Islet of Langerhans (tissue), 1 donor: ENCODE measurements at regions not wholly inside any gene's neighbourhood (a gene's known extent, or its start where the extent isn't known, plus 50 kb on each side); places are given as distances from the start of the nearest gene placed in this dataset.
"Not testable (repeated sequence)": the region's sequence is repeated elsewhere in the genome, so short reads cannot be mapped to it uniquely, and the experiment has no call there.

ENCODE experiments used
- FAIRE-seq: peaks from one replicate; lab custom pipeline; 2011; peaks lifted over from hg19 to GRCh38; lab: Jason Lieb, UNC

DNA sequence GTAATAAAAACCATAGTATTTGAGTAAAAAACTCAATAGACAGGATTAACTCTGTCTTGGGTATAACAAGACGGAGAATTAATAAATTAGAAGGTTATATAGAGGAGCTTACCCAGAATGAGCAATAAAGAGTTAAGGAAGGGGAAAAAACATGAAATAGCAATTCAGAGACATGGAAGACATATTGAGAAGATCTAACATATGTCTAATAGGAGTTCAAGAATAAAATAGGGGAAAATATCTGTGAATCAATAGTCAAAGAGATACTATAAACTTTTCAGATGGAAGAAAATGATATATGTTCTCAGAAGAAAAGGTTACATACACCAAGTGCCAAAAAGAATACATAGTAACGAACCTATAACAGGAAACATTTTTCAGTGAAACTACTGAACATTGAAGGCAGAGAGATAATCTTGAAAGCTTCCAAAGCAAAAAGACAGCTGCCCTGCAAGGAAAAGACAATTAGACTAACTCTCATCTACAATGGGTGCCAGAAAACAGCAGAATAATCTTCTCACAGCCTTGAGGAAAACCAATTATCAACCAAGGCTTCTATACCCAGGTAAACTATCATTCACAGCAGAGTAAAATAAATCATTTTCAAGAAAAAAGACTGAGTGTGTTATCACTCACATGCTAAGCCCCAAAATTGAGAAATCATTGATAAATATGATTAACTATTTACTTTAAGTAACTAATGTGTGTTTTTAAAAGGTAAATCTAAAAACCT, 106.0 kb downstream of the ENC1 start:
- no peak for FAIRE-seq

DNA sequence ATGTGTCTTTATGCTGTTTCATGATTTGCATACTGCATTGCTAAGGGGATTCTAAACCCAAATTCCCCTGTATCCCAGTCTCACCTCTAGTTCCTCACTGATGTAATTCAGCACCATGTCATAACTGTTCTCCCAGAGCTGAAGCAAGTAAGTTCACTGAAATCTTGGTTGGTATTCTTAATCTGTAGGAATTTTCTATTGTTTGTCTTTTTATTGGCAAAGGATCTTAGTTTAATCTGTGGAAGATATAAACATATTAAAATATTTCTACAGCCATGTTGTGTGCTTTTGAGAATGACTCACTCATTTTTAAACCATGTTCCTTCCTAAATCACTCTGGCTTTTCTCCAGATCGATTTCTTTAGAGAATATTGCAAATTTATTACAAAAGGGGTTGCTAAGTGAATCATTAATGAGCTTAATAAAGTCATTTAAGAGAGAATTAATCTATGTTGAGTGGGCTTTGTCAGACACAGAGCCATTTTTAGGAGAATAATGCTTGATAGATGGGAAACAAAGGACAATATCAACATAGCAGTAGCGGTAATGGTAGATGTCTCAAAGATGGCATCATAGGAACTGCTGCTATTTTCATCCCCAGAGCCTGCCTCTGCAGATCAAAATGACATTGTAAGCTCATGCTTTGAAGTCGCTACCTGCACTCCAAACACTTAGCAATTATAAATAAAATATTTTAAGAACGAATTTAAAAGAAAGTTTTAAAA, 110.0 kb downstream of the ENC1 start:
- FAIRE-seq = no peak

DNA sequence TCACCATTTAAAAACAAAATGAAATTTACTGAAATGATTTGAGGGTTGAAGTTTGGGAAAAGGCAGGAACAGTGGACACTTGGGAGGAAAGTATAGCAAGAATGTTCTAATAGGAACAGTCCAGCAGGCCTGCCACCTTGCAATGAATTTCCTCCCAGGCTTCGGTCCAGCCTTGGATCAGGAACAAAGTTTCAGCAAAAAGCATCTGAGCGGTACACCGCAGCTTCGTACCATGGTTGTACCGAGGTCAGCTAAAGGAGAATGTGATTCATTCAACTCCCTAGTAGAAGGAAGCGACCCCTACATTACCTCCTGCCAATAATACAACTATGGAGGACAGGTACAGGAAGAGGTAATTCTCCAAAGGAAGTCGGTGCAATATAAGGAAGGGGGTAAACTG, 111.4 kb downstream of the ENC1 start:
- FAIRE-seq = no peak

DNA sequence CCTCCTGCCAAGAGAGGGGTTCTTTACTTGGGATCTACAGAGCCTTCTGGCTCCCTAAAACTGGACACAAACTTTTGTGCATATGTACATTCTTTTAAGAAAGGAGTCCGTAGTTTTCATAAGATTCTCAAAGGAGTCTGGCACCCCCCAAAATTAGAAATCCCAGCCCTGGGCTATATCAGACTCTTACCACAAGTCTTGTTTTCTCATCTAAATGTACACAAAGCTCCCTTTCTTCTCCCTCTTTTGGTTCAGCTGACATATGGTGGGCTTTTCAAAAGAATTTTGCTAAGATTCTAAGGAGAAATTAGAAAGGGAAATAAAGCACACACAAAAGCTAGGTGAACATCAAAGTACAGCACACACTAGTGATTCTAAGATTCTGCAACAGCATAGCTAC, 114.4 kb downstream of the ENC1 start:
- no peak for FAIRE-seq

DNA sequence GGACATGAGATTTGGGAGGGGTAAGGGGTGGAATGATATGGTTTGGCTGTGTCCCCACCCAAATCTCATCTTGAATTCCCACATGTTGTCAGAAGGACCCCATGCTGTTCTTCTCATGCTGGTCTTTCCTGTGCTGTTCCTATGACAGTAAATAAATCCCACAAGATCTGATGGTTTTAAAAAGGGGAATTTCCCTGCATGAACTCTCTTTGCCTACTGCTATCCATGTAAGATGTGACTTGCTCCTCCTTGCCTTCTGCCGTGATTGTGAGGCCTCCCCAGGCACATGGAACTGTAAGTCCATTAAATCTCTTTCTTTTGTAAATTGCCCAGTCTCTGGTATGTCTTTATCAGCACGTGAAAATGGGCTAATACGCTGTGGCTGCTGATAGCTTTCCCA, 115.8 kb downstream of the ENC1 start:
- not testable (repeated sequence) for FAIRE-seq

DNA sequence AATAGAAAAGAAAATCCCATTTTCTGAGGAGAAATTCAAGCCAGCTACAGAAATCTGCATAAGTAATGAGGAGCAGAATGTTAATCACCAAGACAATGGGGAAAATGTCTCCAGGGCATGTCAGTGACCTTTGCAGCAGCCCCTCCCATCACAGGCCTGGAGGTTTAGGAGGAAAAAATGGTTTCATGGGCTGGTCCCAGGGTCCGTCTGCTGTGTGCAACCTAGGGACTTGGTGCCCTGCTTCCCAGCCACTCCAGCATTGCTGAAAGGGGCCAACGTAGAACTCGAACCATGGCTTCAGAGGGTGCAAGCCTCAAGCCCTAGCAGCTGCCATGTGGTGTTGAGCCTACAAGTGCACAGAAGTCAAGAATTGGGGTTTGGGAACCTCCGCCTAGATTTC, 116.8 kb downstream of the ENC1 start:
- FAIRE-seq = not testable (repeated sequence)

DNA sequence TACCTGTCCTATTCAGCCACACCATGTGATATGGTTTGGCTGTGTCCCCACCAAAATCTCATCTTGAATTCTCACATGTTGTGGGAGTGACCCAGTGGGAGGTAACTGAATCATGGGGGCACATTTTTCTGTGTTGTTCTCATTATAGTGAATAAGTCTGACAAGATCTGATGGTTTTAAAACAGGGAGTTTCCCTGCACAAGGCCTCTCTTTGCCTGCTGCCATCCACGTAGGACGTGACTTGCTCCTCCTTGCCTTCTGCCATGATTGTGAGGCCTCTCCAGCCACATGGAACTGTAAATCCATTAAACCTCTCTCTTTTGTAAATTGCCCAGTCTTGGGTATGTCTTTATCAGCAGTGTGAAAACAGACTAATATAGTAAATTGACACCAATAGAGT, 117.7 kb downstream of the ENC1 start:
- FAIRE-seq = not testable (repeated sequence)

DNA sequence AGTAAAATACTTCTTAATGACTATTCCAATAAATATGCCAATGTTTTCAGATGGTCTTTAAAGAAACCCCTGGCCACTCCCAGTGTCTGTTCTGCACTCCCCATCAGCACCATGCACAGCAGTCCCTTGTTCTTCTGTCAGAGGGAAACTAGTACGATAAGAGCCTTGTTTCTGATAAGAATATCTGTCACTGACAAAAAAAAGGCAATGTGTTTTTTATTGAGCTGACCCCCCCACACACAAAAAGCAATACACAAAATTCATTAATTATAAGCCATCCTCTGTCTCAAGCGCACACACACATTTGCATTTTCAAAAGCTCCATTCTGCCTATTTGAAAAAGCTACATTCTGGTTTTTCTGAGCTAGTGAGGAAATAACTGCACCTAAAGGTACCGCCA, 119.1 kb downstream of the ENC1 start:
- no peak for FAIRE-seq

DNA sequence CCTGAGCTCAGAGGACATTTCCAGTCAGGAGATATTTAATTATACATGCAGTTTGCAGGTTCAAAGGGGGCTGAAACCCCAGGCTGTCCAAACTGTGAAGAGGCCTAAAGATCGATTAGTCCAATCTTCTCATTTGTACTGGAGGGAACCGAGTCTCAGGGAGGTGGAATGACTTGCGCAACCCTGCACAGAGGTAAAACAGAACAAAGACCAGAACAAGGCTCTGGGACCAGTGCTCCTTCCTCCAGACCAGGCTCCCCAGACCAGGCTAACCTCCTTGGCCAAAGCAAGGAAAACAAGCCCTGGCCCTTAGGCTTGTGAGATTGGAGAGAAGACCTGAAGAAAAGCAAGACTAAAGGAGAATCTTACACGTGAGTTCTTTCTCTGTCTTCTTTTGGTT, 120.8 kb downstream of the ENC1 start:
- FAIRE-seq = no peak

DNA sequence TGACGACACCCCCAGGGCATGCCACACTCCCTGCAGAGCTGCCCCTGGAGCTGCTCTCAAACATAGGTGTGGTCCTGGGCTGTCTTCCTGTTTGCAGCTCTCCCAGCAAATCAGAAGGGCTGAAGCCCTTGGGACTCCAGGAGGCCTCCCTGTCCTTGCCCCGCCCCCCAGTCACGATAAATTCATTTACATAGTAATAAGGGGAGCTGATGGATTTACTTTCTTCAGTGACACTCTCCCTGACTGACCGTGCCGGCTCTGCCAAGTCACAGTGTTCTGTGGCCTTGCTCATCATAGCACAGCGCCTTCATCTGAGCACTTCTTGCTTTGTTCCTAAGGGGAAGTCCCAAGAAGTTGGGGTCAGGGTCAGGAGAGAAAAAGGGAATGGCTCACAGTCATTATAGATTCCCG, 121.4 kb downstream of the ENC1 start:
- no peak for FAIRE-seq

DNA sequence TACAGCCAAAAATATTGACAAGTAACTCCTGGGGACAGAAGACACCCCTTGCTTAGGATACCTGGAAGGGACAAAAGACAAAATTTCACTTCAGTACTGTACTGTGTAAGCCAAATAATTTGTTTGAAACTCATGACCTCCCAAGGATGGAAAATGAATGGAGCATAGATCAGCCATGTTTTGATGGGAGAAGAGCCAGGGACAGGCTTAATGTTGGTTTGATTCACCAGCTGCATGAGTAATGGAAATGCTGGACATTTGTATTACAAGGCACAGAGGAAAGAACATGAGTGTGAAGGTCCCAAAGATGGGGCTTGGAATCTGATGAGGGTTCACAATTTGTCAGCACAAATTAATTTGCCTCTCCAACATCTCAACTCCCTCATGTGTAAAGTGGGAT, 122.8 kb downstream of the ENC1 start:
- FAIRE-seq = no peak

DNA sequence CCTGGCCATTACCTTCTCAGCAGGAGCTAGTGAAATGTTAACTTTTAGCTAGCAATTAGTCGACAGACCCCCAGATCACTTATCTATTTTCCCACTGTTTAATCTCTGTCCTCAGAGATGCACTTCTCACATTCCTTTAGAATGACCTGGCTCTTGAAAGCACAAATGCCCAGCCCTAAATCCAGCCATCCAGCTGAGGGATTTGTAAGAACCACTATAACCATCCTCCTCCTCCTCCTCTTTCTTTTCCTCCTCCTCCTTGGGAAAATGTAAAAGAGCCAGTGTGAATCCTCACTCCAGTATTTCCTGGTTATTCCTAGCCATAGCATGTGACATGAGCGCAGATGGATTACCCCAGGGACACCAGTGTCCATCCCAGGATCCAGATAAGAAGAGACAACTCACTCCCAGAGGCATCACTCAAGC, 124.3 kb downstream of the ENC1 start:
- FAIRE-seq = no peak

DNA sequence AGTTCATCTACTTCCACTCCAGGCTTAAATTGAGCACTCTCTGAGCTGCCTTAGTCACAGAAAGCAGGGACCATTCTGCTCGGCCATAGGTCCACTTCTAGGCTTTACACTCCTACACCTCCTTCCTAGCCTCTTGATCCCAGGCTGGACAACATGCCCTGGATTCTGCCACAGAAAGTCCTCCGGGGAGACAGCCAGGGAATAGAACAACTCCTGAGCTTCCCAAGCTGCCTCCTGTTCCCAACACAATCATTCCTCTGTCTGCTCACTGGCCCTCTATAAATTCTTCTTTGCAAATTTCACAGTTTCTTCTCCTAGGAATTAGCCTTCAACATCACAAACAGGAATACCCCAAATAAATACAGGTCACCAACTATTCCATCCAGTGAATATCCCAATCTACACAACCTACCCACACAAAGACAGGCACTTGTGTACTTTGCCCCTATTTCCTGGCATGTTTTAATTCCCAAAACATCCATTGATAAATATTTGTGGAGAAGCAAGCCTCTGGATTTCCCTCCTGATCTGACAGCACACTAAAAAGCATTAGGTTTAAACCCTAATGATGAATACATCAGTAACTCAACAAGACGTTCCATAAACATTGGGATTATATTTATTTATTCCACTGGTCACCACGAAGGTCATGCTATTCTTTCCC, 125.5 kb downstream of the ENC1 start:
- FAIRE-seq = no peak

DNA sequence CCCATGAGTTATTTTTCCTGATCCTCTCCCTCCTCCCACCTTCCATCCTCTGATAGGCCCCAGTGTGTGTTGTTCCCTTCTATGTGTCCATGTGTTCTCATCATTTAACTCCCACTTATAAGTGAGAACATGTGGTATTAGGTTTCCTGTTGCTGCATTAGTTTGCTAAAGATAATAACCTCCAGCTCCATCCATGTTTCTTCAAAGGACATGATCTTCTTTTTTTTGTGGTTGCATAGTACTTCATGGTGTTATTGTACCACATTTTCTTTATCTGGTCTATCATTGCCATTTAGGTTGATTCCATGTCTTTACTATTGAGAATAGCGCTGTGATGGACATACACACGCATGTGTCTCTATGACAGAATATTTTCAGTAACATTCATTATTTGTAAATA, 128.8 kb downstream of the ENC1 start:
- not testable (repeated sequence) for FAIRE-seq

DNA sequence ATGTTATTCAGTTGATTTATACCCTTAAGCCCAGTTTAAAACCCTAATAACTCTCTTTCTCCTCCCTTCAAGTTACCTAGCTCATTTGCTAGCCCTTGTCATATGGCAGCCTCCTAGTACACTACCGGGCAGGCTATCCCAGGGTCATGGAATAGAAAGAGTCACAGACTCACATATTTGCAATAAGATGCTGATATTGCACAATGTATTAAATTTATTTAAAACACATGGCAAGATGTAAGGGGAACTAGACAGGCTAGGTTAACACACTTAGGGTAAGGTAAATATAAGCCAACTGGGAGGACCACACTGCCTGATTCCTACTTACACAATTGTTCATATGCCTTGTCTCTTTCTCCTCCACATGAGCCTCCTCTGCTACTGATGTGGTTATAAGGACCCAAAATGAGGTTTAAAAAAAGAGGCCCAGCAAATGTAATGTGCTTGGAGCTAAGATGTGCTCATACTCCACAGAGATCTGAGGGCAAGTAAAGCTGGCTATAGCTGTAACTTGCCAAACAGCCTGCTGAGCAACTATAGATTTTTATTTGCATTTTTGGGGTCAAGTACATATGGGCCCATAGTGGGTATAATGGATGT, 130.0 kb downstream of the ENC1 start:
- no peak for FAIRE-seq

DNA sequence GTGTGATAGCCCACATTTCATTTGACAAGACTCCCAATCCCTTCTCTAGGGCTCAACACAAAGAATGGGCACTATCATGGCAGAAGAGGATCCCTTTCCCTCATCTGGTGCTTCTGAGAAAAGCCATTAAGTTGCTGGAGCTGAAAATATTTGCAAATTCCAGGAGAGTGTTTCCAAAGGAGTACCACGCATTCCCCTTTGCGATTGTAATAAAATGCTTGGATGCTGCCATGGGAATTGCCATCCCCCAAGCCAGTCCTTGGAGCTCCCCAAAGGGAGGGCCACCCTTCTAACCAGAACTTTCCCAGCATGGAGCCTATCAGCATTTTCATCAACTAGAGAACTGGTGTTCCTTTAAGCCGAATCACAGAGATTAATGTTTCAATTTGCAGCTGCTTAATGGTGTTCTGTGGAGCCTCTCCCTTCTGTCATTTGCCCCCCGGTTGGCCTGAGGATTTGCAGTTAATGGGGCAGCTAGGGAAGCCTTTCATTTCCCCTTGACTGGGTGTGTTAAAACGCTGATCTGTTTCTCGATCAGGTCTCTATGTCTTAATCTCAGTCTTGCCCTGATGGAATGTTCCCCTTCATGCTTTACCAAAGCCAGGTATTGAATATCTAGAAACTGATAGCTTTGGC, 133.0 kb downstream of the ENC1 start:
- no peak for FAIRE-seq

DNA sequence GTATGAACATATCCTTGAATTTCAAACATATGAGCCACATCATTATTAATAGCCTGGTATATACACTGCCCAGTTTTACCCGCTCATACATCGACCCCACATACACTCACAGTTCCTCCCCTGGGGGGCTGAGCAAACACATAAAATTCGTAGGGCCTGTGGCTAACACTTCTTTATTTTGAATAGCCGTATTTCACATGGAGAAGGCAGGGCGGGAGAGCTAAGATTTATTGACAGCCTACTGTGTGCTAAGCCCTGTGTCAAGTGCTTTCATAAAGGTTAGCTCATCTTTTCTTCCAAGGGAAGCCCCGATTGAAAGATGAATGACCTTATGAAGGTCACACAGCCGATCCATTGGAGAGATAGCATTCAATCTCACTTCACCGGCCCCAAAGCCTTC, 134.4 kb downstream of the ENC1 start:
- no peak for FAIRE-seq

DNA sequence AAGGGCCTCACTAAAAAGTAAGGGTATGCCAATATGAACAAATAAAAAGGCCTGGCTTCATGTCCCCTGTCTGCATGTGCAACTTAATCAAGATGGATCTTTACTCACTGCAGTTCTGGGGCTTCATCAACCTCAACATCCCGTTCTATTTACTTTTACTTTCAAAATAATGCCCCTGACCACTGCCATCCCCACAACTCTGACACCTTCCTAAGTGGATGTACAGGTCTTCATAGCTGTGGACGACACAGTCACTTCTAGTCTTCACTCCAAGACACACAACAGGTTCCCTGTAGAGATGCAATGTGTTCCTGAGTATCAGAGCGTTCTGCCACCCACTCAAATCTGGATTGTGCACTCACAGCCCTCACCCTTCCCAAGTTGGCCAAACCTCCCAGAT, 136.1 kb downstream of the ENC1 start:
- no peak for FAIRE-seq

DNA sequence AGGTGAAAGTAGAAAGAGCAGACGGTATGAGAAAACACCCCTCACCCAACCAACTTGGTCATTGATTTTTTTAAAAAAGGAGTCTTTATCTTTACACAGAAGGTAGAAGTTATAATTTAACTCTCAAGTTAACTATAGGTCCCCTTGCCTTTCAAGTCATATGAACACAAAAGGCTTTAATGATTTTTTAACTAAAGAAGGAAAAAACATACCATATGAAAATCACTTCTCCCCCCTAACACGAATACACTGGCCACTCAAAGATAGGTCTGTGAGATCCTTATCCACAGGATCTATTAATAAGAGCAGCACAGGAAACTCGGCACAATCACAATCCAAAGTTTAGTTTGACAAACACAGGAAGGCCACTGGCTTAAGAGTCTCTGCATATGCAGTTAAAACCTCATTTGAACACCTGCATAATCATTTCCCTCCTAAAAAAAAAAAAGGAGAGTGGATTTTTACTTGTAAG, 138.0 kb downstream of the ENC1 start:
- FAIRE-seq = no peak

DNA sequence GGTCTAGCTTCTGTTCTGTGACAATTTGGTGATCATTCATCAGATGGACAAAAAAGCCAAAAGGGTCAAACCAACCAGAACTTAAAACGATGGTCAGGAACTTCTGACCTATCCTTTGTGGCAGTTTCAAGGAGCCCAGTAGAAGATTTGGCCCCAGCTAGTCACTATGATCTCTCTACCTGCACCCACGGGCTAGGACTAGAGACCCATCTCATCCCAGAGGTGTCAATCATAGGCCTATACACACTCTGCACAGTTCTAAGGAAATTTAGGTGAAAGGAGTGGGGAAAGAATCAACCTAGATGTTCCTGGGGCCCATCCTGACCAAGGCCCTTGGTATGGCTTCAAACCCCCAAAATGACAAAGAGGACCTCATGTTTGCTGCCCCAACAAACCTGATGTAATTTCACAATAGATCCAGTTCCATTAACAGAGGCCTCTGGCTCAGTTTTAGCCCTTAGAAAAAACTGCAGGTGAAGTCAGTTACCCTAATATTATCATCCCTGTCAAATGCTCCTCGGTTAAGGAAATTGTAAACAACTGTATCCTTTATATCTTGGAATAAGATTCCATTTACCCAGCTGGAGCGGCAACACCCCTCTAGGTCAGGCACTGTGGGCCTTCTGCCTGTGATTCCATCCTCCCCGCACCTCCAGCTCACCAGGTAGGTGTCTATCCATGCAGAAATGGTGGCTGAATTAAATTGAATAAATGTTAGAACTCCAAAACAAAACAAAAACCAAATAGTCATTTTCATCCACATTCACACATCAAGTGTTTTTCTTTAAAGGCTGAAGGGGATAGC, 138.7 kb downstream of the ENC1 start:
- FAIRE-seq = no peak

DNA sequence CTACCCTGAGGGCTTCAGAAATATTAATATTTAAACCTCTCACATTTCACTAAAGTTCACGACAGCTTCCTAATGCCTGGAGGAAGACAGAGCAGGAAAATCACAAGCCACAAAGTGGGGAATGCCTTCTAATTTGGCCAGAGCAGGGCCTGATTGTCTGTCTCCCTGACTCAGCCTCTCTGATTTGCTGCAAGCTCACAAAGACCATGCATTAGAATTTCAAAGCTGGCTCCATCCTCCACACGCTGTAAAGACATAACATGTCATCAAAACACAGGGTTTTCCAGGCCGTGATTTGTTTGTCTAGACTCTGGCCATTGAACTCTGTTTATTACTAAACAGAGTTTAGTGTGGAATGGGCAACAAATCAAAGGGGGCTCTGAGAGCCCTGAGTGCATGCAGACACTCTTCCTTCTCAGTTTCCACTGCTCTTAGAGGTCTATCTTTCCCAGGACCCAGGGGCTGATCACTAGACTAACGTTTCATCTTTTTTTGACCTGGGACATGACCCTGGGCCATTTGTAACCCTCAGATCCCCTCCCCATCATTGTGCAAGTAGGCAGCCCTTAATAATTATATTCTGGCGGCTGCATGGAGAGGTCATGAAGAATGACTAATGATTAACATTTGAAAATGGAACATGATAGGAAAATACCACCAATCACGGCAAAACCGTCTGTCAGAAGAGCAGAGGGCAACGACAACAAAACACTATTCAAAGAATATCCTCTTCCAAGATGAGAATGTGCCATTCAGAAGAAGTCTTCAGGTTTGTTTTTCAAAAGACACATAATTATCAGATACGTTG, 140.2 kb downstream of the ENC1 start:
- no peak for FAIRE-seq
